Right atrium auricular region (tissue), 2 donors: ENCODE measurements at regions not wholly inside any gene's neighbourhood (a gene's known extent, or its start where the extent isn't known, plus 50 kb on each side); places are given as distances from the start of the nearest gene placed in this dataset.

ENCODE experiments used
- DNase-seq: peaks from one replicate; pipeline ENCODE4 v3.0.0-alpha.2; 2019; ENCODE audit warnings: low spot score
- H3K27ac ChIP-seq, 2 donors: fragments of 200-600 bp; sonication (generic); 1 replicate in 1 of 2; 2 replicates in 1 of 2; pipeline ENCODE4 v1.5.1; 2016 to 2019
- H3K27me3 ChIP-seq, 2 donors: fragments of 200-600 bp; sonication (generic); one replicate each; pipeline versions ENCODE4 v1.5.1 to v1.6.0; 2017 to 2019
- H3K36me3 ChIP-seq: fragments of 200-600 bp; sonication (generic); one replicate; pipeline ENCODE4 v1.5.1; 2016
- H3K4me1 ChIP-seq, 2 donors: fragments of 200-600 bp; sonication (generic); one replicate each; pipeline versions ENCODE4 v1.5.1 to v1.6.0; 2017 to 2019
- H3K4me3 ChIP-seq, 2 donors: fragments of 200-600 bp; sonication (generic); 1 replicate in 1 of 2; 2 replicates in 1 of 2; pipeline ENCODE4 v1.5.1; 2017 to 2019; ENCODE audit warnings: mild to moderate bottlenecking in 1 of 2, moderate library complexity in 1 of 2
- H3K9me3 ChIP-seq, 2 donors: fragments of 200-600 bp; sonication (generic); one replicate each; pipeline ENCODE4 v1.5.1; 2019
- TF ChIP-seq, protein P1 (sequence below), 2 donors: fragments of 200-600 bp; sonication (generic); IDR thresholded peaks; one replicate each; pipeline ENCODE4 v1.5.1; 2019; ENCODE audit warnings: antibody characterized with exemption in 2 of 2

DNA sequence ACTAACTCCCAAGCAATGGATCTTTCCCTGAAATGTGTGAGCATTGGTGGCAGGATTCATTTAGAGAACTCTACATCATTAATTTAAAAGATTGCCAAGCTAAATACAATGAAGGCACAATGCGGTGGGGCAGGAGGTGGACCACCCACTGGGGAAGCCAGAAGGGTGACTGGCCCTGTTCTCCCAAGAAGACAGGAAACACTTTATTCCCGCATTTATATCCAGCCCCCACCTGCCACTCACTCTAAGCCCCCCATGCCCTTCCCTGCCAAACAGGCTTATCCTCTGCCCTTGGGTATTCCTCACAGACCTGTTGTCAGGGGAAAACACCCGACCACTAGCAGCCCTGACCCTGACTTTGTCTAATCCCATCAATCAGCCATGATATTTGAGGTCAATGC is 189.1 kb upstream of the UBL3 start:
- Histone ChIP-seq H3K9me3 (no peaks in the 10 kb centered on the region), H3K36me3 (no peaks in the 10 kb centered on the region), H3K27me3 (no peaks in the 10 kb centered on the region), H3K4me3 (no peak overlapping the region), H3K27ac (no peak overlapping the region), H3K4me1 (no peaks in the 10 kb centered on the region)
- no peak for DNase-seq
- TF ChIP-seq, protein P1, sequence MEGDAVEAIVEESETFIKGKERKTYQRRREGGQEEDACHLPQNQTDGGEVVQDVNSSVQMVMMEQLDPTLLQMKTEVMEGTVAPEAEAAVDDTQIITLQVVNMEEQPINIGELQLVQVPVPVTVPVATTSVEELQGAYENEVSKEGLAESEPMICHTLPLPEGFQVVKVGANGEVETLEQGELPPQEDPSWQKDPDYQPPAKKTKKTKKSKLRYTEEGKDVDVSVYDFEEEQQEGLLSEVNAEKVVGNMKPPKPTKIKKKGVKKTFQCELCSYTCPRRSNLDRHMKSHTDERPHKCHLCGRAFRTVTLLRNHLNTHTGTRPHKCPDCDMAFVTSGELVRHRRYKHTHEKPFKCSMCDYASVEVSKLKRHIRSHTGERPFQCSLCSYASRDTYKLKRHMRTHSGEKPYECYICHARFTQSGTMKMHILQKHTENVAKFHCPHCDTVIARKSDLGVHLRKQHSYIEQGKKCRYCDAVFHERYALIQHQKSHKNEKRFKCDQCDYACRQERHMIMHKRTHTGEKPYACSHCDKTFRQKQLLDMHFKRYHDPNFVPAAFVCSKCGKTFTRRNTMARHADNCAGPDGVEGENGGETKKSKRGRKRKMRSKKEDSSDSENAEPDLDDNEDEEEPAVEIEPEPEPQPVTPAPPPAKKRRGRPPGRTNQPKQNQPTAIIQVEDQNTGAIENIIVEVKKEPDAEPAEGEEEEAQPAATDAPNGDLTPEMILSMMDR (IDR thresholded peaks at IDR 0.05) = no peak

DNA sequence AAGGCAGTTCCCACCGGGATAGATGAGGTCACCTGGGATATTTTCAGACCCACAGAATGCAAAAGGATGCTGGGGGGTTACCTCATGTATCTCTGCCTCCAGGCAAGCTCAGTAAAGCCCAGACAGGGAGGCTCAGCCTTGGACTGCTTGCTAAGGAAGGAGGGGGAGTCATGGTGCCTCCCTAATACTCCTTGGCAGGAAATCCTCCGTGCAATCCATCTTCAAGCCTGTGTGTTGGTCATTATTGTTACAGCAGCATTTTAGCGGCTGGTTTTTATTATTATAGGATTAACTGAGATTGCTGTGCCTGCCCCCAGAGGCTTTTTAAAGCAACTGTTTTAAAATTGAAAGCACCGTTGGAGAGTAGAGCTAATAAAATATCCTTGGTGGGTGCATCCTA is 188.5 kb upstream of the UBL3 start:
- no peak overlapping the region for H3K4me3 ChIP-seq
- no peaks in the 10 kb centered on the region for H3K27me3 ChIP-seq
- no peak for DNase-seq
- H3K36me3 ChIP-seq = no peaks in the 10 kb centered on the region
- TF ChIP-seq, protein P1 (IDR thresholded peaks at IDR 0.05) = no peak
- H3K4me1 ChIP-seq = no peaks in the 10 kb centered on the region
- H3K27ac ChIP-seq = no peak overlapping the region
- H3K9me3 ChIP-seq = no peaks in the 10 kb centered on the region

DNA sequence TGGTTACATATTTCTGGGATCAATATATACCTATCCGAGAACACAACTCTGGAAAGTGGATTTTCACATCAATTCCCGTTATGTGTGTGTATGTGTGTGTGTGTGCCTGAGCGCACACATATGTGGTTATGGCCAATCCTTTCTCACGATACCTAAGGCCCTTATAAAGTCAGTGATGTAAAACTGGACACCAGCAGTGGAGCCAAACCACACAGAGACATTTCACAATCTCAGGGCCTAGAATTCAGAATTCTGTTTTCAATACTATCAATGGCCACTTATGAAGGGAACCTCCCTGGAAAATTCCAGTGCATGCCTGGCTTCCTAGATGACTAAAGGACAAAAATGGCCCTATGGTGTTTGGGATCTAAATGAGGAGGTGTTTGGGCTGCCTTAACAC is 187.3 kb upstream of the UBL3 start:
- H3K27ac ChIP-seq = no peak overlapping the region
- H3K4me1 ChIP-seq = no peaks in the 10 kb centered on the region
- no peaks in the 10 kb centered on the region for H3K9me3 ChIP-seq
- no peak overlapping the region for H3K4me3 ChIP-seq
- TF ChIP-seq, protein P1 (IDR thresholded peaks at IDR 0.05) = no peak
- no peak for DNase-seq
- no peaks in the 10 kb centered on the region for H3K27me3 ChIP-seq
- H3K36me3 ChIP-seq = no peaks in the 10 kb centered on the region

DNA sequence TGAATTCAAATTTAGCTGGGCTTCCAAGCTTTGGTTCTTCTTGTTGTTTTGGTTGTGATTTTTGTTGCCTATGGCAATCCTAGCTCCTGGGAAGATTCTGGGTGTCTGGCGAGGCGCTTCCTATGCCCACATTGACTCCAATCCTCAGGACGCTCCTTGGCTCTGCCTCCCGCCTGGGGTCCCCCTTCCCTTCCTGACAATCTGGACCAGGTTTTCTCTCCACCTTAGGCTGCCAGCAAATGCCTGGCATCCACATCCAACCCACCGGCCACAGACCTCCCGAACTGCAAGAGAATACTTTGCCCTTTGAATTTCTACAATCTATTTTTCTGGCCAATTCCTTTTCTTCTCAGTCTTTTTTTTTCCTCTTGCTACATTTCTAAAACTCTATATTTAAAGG is 186.9 kb upstream of the UBL3 start:
- Histone ChIP-seq H3K27ac (no peak overlapping the region), H3K27me3 (no peaks in the 10 kb centered on the region), H3K4me3 (no peak overlapping the region), H3K36me3 (no peaks in the 10 kb centered on the region), H3K4me1 (no peaks in the 10 kb centered on the region), H3K9me3 (no peaks in the 10 kb centered on the region)
- DNase-seq = no peak
- TF ChIP-seq, protein P1 (IDR thresholded peaks at IDR 0.05) = no peak

DNA sequence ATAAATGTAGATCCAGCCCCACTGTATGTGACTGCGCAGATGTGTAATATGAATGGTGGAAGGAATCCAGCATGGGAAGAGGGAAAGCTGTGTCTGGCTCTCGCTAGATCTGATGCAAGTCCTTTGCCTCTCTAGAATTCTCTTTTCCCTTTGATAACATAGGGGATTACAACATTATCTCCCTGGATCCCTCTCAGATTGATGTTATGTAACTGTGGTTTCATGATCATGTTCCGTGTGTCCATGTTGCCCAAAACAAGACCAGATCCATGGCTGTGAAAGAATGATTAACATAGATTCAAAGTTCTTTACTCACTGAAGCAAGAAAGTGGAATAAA is 184.0 kb upstream of the UBL3 start:
- Histone ChIP-seq H3K4me3 (no peak overlapping the region), H3K27ac (peak overlapping the region in 1 of 2 donors; percentile 59), H3K36me3 (no peaks in the 10 kb centered on the region), H3K27me3 (no peaks in the 10 kb centered on the region), H3K4me1 (no peaks in the 10 kb centered on the region), H3K9me3 (no peaks in the 10 kb centered on the region)
- no peak for DNase-seq
- TF ChIP-seq, protein P1 (IDR thresholded peaks at IDR 0.05) = no peak

DNA sequence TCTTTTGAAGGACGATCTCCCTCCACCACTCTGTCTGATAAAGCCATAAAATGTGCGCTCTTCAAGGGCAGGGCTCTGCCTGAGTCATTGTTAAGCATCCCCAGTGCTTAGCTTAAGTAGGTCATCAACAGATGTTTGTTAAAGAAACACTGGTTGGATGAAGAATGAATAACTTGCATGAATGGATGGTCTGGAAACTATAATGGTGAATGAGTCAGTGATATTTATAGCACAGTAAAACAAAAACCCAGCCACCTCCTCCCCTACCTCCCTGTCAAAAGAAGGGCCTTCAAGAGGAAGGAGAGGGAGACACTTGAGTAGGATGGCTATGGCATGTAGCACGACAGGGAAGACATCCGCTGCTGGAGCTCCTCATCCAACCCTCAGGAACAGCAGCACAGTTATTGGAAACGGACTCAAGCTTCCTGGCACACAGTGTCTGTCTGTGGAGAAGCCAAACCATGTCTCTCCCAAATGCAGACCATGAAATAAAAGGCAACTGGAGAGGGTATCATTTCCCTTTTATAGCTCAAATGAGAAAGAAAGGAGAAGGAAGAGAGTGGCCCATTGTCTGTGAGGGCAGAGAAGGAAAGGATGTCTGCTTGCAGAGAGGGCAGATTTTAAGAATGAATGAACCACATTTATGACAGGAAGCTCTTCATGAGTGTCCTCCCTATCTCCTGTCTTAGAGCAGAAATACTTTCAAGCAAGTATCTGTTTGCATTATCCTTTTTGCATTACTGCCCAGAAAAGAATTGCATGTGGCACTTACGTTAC is 183.5 kb upstream of the UBL3 start:
- peak overlapping the region in 1 of 2 donors; percentile 59 for H3K27ac ChIP-seq
- TF ChIP-seq, protein P1 (IDR thresholded peaks at IDR 0.05) = no peak

More for the DNA sequence above, 183.5 kb upstream of the UBL3 start:
- H3K4me1 ChIP-seq = no peaks in the 10 kb centered on the region
- no peaks in the 10 kb centered on the region for H3K9me3 ChIP-seq
- DNase-seq = no peak
- H3K36me3 ChIP-seq = no peaks in the 10 kb centered on the region
- H3K27me3 ChIP-seq = no peaks in the 10 kb centered on the region
- H3K4me3 ChIP-seq = no peak overlapping the region
